H1 (cell line): ENCODE measurements at regions not wholly inside any gene's neighbourhood (a gene's known extent, or its start where the extent isn't known, plus 50 kb on each side); places are given as distances from the start of the nearest gene placed in this dataset.

ENCODE experiments used
- CTCF ChIA-PET: fragments of 300-600 bp; sonication (Branson Sonifier 250); formaldehyde crosslinking; loops from one replicate; lab custom pipeline; 2021; ENCODE audit not compliant: partially characterized antibody; lab: Charles Lee
- POLR2A ChIA-PET: fragments of 300-600 bp; sonication (Branson Sonifier 250); formaldehyde crosslinking; loops from one replicate; lab custom pipeline; 2021; ENCODE audit warnings: inconsistent platforms; ENCODE audit not compliant: partially characterized antibody; lab: Charles Lee
- DNase-seq, 2 experiments: peaks; one replicate each; pipeline versions ENCODE4 v3.0.0 to v3.0.0-alpha.2; 2010 to 2022; ENCODE audit warnings: low spot score in 2 of 2, low read depth in 1 of 2, mixed read lengths in 1 of 2
- FAIRE-seq: peaks from 2 replicates; lab custom pipeline; 2011; peaks lifted over from hg19 to GRCh38; lab: Jason Lieb, UNC
- H2AFZ ChIP-seq: 2 replicates; pipeline ENCODE4 v1.8.1; 2012; ENCODE audit warnings: low read length, inconsistent platforms
- H2AK5ac ChIP-seq: 2 replicates; pipeline ENCODE4 v1.6.1; 2013; ENCODE audit warnings: low read depth, low read length
- H2BK120ac ChIP-seq: replicated peaks from 2 replicates; pipeline ENCODE3; 2013; ENCODE audit warnings: low read depth, low read length, inconsistent platforms
- H2BK12ac ChIP-seq: 2 replicates; pipeline ENCODE4 v1.6.1; 2013; ENCODE audit warnings: low read depth, low read length
- H2BK15ac ChIP-seq: 2 replicates; pipeline ENCODE4 v1.6.1; 2013; ENCODE audit warnings: low read length
- H2BK20ac ChIP-seq: 2 replicates; pipeline ENCODE4 v1.6.1; 2013; ENCODE audit warnings: low read length
- H2BK5ac ChIP-seq: 2 replicates; pipeline ENCODE4 v1.6.1; 2013; ENCODE audit warnings: low read depth, low read length
- H3K14ac ChIP-seq: 2 replicates; pipeline ENCODE4 v1.6.1; 2013; ENCODE audit warnings: inconsistent platforms; ENCODE audit not compliant: insufficient read length
- H3K18ac ChIP-seq: 2 replicates; pipeline ENCODE4 v1.6.1; 2013; ENCODE audit warnings: low read length; ENCODE audit errors: extremely low read depth
- H3K23ac ChIP-seq: 2 replicates; pipeline ENCODE4 v1.6.1; 2013; ENCODE audit warnings: inconsistent platforms; ENCODE audit not compliant: insufficient read length
- H3K23me2 ChIP-seq: 2 replicates; pipeline ENCODE4 v1.6.1; 2013; ENCODE audit warnings: low read depth, low read length
- H3K27ac ChIP-seq: 2 replicates; pipeline ENCODE4 v1.6.1; 2011; ENCODE audit warnings: low read depth, low read length, inconsistent platforms
- H3K27me3 ChIP-seq, 4 experiments: replicated peaks in 1 of 4; 1 replicate in 1 of 4; 2 replicates in 3 of 4; pipeline versions ENCODE4 v1.6.1 to v1.8.1; 2011 to 2013; ENCODE audit warnings: low read length in 3 of 4, mild to moderate bottlenecking in 3 of 4, inconsistent platforms in 2 of 4, mixed read lengths in 2 of 4, moderate library complexity in 1 of 4; ENCODE audit not compliant: control insufficient read depth in 3 of 4, insufficient read depth in 3 of 4; ENCODE audit errors: extremely low read depth in 1 of 4
- H3K36me3 ChIP-seq, 4 experiments: 2 replicates each; pipeline versions ENCODE4 v1.6.1 to v1.8.1; 2011 to 2013; ENCODE audit warnings: mild to moderate bottlenecking in 4 of 4, low read length in 3 of 4, moderate library complexity in 2 of 4, control low read depth in 1 of 4, inconsistent platforms in 1 of 4; ENCODE audit not compliant: insufficient read depth in 4 of 4, control insufficient read depth in 2 of 4
- H3K4ac ChIP-seq: replicated peaks from 2 replicates; pipeline ENCODE3; 2013; ENCODE audit warnings: low read length, low read depth, mixed read lengths, inconsistent platforms; ENCODE audit not compliant: insufficient read length
- H3K4me1 ChIP-seq, 4 experiments: replicated peaks in 1 of 4; 1 replicate in 1 of 4; 2 replicates in 3 of 4; pipeline versions ENCODE4 v1.6.1 to v1.8.1; 2011 to 2013; ENCODE audit warnings: low read length in 3 of 4, inconsistent platforms in 2 of 4, mixed read lengths in 1 of 4; ENCODE audit not compliant: insufficient read depth in 4 of 4, control insufficient read depth in 3 of 4
- H3K4me2 ChIP-seq, 2 experiments: 2 replicates each; pipeline versions ENCODE4 v1.6.1 to v1.8.1; 2011 to 2013; ENCODE audit warnings: low read depth in 2 of 2, low read length in 2 of 2, control low read depth in 1 of 2, inconsistent platforms in 1 of 2, mild to moderate bottlenecking in 1 of 2; ENCODE audit not compliant: insufficient read depth in 1 of 2
- H3K4me3 ChIP-seq, 4 experiments: fragments of 200-600, 300-600 bp in 1 of 4; sonication (generic), shearing (Covaris generic), sonication (Bioruptor Twin) in 1 of 4; 2 replicates each; pipeline versions ENCODE4 v1.5.1 to v1.8.1; 2011 to 2016; ENCODE audit warnings: low read length in 4 of 4, low read depth in 3 of 4, control low read depth in 2 of 4, inconsistent platforms in 2 of 4, mild to moderate bottlenecking in 2 of 4, mixed read lengths in 1 of 4, moderate library complexity in 1 of 4; ENCODE audit not compliant: insufficient read depth in 2 of 4; ENCODE audit errors: extremely low read depth in 1 of 4
- H3K56ac ChIP-seq: replicated peaks from 2 replicates; pipeline ENCODE3; 2013; ENCODE audit warnings: low read depth, mild to moderate bottlenecking, mixed read lengths, low read length, inconsistent platforms; ENCODE audit not compliant: insufficient read length
- H3K79me1 ChIP-seq: 2 replicates; pipeline ENCODE4 v1.6.1; 2013; ENCODE audit warnings: low read depth, low read length, control low read depth
- H3K79me2 ChIP-seq, 2 experiments: 2 replicates each; pipeline versions ENCODE4 v1.6.1 to v1.8.1; 2012 to 2013; ENCODE audit warnings: low read length in 2 of 2, mild to moderate bottlenecking in 2 of 2, inconsistent platforms in 1 of 2; ENCODE audit not compliant: insufficient read depth in 2 of 2, control insufficient read depth in 1 of 2
- H3K9ac ChIP-seq, 4 experiments: replicated peaks in 1 of 4; 1 replicate in 1 of 4; 2 replicates in 3 of 4; pipeline versions ENCODE4 v1.6.1 to v1.8.1; 2011 to 2013; ENCODE audit warnings: low read depth in 3 of 4, low read length in 3 of 4, control low read depth in 2 of 4, mild to moderate bottlenecking in 2 of 4, moderate library complexity in 2 of 4, inconsistent platforms in 1 of 4; ENCODE audit errors: extremely low read depth in 1 of 4
- H3K9me3 ChIP-seq, 2 experiments: 2 replicates each; pipeline versions ENCODE4 v1.6.1 to v1.8.1; 2012 to 2013; ENCODE audit warnings: mild to moderate bottlenecking in 2 of 2, moderate library complexity in 2 of 2, control low read depth in 1 of 2, inconsistent platforms in 1 of 2, low read depth in 1 of 2, low read length in 1 of 2, mixed read lengths in 1 of 2; ENCODE audit not compliant: insufficient read depth in 2 of 2
- H4K20me1 ChIP-seq, 2 experiments: replicated peaks in 1 of 2; 2 replicates each; pipeline versions ENCODE3 to v1.8.1; 2011 to 2013; ENCODE audit warnings: inconsistent platforms in 2 of 2, low read length in 2 of 2, mild to moderate bottlenecking in 1 of 2; ENCODE audit not compliant: insufficient read depth in 2 of 2, control insufficient read depth in 1 of 2
- H4K5ac ChIP-seq: 2 replicates; pipeline ENCODE4 v1.6.1; 2013; ENCODE audit warnings: low read length, low read depth, mixed read lengths, inconsistent platforms; ENCODE audit not compliant: insufficient read length
- H4K8ac ChIP-seq: 2 replicates; pipeline ENCODE4 v1.8.0; 2013; ENCODE audit warnings: mild to moderate bottlenecking, moderate library complexity, low read length, inconsistent platforms; ENCODE audit not compliant: insufficient read depth; ENCODE audit errors: extremely low read depth
- H4K91ac ChIP-seq: replicated peaks from 2 replicates; pipeline ENCODE3; 2013; ENCODE audit warnings: low read length, mixed read lengths, inconsistent platforms; ENCODE audit not compliant: insufficient read length
- GTF2F1 ChIP-seq: IDR thresholded peaks from 2 replicates; pipeline ENCODE4 v1.6.1; 2012; ENCODE audit warnings: low read depth, low read length, improper control_type of control experiment, borderline replicate concordance
- WGBS, 2 experiments: shearing (Covaris generic) in 1 of 2; methylation state at CpG; one replicate each; pipeline versions ENCODE4 v1.1.6 to v1.1.7; 2013 to 2015; ENCODE audit warnings: low lambda C conversion rate in 2 of 2, mixed read lengths in 2 of 2, inconsistent platforms in 1 of 2, low coverage in 1 of 2, missing lambda C conversion rate in 1 of 2; ENCODE audit not compliant: insufficient replicate concordance in 2 of 2, insufficient coverage in 1 of 2, insufficient read length in 1 of 2; ENCODE audit errors: extremely low coverage in 1 of 2, missing lambda C conversion rate in 1 of 2; 5-methylcytosine and 5-hydroxymethylcytosine counted together

DNA sequence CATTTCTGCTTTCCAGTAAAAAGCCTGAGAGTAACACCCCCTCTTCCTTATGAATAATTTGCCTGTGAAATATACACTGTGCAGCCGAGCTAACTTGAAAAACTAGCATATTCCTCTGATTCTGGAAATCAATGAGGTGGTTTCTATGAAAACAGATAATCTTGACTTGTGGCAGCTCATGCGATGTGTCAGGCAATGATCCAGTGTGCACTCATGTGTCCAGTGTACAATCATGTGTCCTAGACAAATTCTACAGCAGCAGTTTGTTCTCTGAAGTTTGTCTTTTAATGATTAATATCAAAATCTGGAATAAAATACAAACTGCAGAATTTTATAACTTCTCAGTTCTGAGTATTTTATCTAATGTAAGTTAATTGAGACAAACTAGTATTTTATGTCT, 2213.9 kb upstream of the PCDH20 start:
- no peak for TF ChIP-seq GTF2F1
- TF ChIP-seq, all 59 proteins: peak for 0
- Histone ChIP-seq H3K4ac (no peak overlapping the region), H2BK5ac (no peak overlapping the region), H2BK15ac (no peak overlapping the region), H3K27ac (no peak overlapping the region), H3K79me1 (no peaks in the 10 kb centered on the region), H3K36me3 (no peaks in the 10 kb centered on the region), H3K56ac (no peak overlapping the region), H3K79me2 (no peaks in the 10 kb centered on the region), H2BK120ac (no peak overlapping the region), H3K4me3 (no peak overlapping the region), H4K5ac (no peak overlapping the region), H2BK12ac (no peak overlapping the region), H3K23ac (no peak overlapping the region), H2BK20ac (no peak overlapping the region), H4K8ac (no peak overlapping the region), H2AFZ (no peak overlapping the region), H3K23me2 (no peaks in the 10 kb centered on the region), H2AK5ac (no peak overlapping the region), H3K4me1 (no peaks in the 10 kb centered on the region), H4K20me1 (no peaks in the 10 kb centered on the region), H3K18ac (no peak overlapping the region), H3K9me3 (no peaks in the 10 kb centered on the region), H3K27me3 (no peaks in the 10 kb centered on the region), H3K4me2 (no peak overlapping the region), H3K14ac (no peak overlapping the region), H3K9ac (no peak overlapping the region), H4K91ac (no peak overlapping the region)
- ChIA-PET CTCF (no interaction called here), POLR2A (no interaction called here)
- WGBS, 2 experiments = 94% methylated on average over 2 of the region's 2 CpGs; no CpG with 5 or more reads in 1 of the 2 experiments
- FAIRE-seq (no peak), DNase-seq (no peak)
